ENCODE measurements at regions not wholly inside any gene's neighbourhood (a gene's known extent, or its start where the extent isn't known, plus 50 kb on each side); places are given as distances from the start of the nearest gene placed in this dataset.

GRCh38 chr18:29838556-29838955 lies 1204.0 kb downstream of the DSC3 start:
- H3K27me3 ChIP-seq (ENCODE audit: control insufficient read depth, insufficient read depth, low read length) = no peaks in the 10 kb centered on the region
- DNase-seq (ENCODE audit: low read depth in 2 of 2) = no peak
- H3K9me3 ChIP-seq (ENCODE audit: control insufficient read depth, insufficient read depth, low read depth, low read length) = no peaks in the 10 kb centered on the region
- H3K4me2 ChIP-seq (ENCODE audit: extremely low read depth, insufficient read depth, low read length) = no peak overlapping the region
- H3K79me2 ChIP-seq (ENCODE audit: control insufficient read depth, insufficient read depth, low read length) = no peaks in the 10 kb centered on the region
- no peaks in the 10 kb centered on the region for H4K20me1 ChIP-seq (ENCODE audit: control insufficient read depth, extremely low read depth, insufficient read depth, low read length)
- no peak overlapping the region for H2AFZ ChIP-seq (ENCODE audit: low read length)
- no peak overlapping the region for H3K27ac ChIP-seq (ENCODE audit: insufficient read depth, low read length)
- H3K36me3 ChIP-seq (ENCODE audit: control insufficient read depth, insufficient read depth, low read length) = no peaks in the 10 kb centered on the region
- TF ChIP-seq EZH2 (IDR thresholded peaks at IDR 0.05; ENCODE audit: low read length, missing control alignments) (no peak), CTCF (conservative IDR thresholded peaks at IDR 0.05 in 1 of 2, IDR thresholded peaks at IDR 0.05 in 1 of 2; ENCODE audit: low read depth in 1 of 2, low read length in 2 of 2) (no peak)
- H3K4me1 ChIP-seq (ENCODE audit: control insufficient read depth, extremely low read depth, insufficient read depth, low read length) = no peaks in the 10 kb centered on the region
- no peak overlapping the region for H3K9ac ChIP-seq (ENCODE audit: insufficient read depth, low read length)
- no peak overlapping the region for H3K4me3 ChIP-seq (replicated peaks in 1 of 4; ENCODE audit: control extremely low read depth in 1 of 4, insufficient read depth in 1 of 4, low read depth in 3 of 4, low read length in 4 of 4)

GRCh38 chr18:29823671-29824070 lies 1218.9 kb downstream of the DSC3 start:
- Histone ChIP-seq H3K27me3 (ENCODE audit: control insufficient read depth, insufficient read depth, low read length) (no peaks in the 10 kb centered on the region), H3K4me1 (ENCODE audit: control insufficient read depth, extremely low read depth, insufficient read depth, low read length) (no peaks in the 10 kb centered on the region), H3K4me2 (ENCODE audit: extremely low read depth, insufficient read depth, low read length) (no peak overlapping the region), H3K9ac (ENCODE audit: insufficient read depth, low read length) (no peak overlapping the region), H2AFZ (ENCODE audit: low read length) (no peak overlapping the region), H3K36me3 (ENCODE audit: control insufficient read depth, insufficient read depth, low read length) (no peaks in the 10 kb centered on the region), H3K27ac (ENCODE audit: insufficient read depth, low read length) (no peak overlapping the region), H4K20me1 (ENCODE audit: control insufficient read depth, extremely low read depth, insufficient read depth, low read length) (no peaks in the 10 kb centered on the region), H3K4me3 (replicated peaks in 1 of 4; ENCODE audit: control extremely low read depth in 1 of 4, insufficient read depth in 1 of 4, low read depth in 3 of 4, low read length in 4 of 4) (no peak overlapping the region), H3K79me2 (ENCODE audit: control insufficient read depth, insufficient read depth, low read length) (no peaks in the 10 kb centered on the region), H3K9me3 (ENCODE audit: control insufficient read depth, insufficient read depth, low read depth, low read length) (no peaks in the 10 kb centered on the region)
- TF ChIP-seq CTCF (conservative IDR thresholded peaks at IDR 0.05 in 1 of 2, IDR thresholded peaks at IDR 0.05 in 1 of 2; ENCODE audit: low read depth in 1 of 2, low read length in 2 of 2) = no peak
- no peak for TF ChIP-seq EZH2 (IDR thresholded peaks at IDR 0.05; ENCODE audit: low read length, missing control alignments)
- no peak for DNase-seq (ENCODE audit: low read depth in 2 of 2)

GRCh38 chr18:29821544-29821943 lies 1221.0 kb downstream of the DSC3 start:
- Histone ChIP-seq H3K4me1 (ENCODE audit: control insufficient read depth, extremely low read depth, insufficient read depth, low read length) (no peaks in the 10 kb centered on the region), H2AFZ (ENCODE audit: low read length) (no peak overlapping the region), H3K79me2 (ENCODE audit: control insufficient read depth, insufficient read depth, low read length) (no peaks in the 10 kb centered on the region), H3K4me2 (ENCODE audit: extremely low read depth, insufficient read depth, low read length) (no peak overlapping the region), H3K36me3 (ENCODE audit: control insufficient read depth, insufficient read depth, low read length) (no peaks in the 10 kb centered on the region), H3K27ac (ENCODE audit: insufficient read depth, low read length) (no peak overlapping the region), H3K27me3 (ENCODE audit: control insufficient read depth, insufficient read depth, low read length) (no peaks in the 10 kb centered on the region), H3K4me3 (replicated peaks in 1 of 4; ENCODE audit: control extremely low read depth in 1 of 4, insufficient read depth in 1 of 4, low read depth in 3 of 4, low read length in 4 of 4) (no peak overlapping the region), H3K9me3 (ENCODE audit: control insufficient read depth, insufficient read depth, low read depth, low read length) (no peaks in the 10 kb centered on the region), H3K9ac (ENCODE audit: insufficient read depth, low read length) (no peak overlapping the region), H4K20me1 (ENCODE audit: control insufficient read depth, extremely low read depth, insufficient read depth, low read length) (no peaks in the 10 kb centered on the region)
- no peak for TF ChIP-seq EZH2 (IDR thresholded peaks at IDR 0.05; ENCODE audit: low read length, missing control alignments)
- no peak for TF ChIP-seq CTCF (conservative IDR thresholded peaks at IDR 0.05 in 1 of 2, IDR thresholded peaks at IDR 0.05 in 1 of 2; ENCODE audit: low read depth in 1 of 2, low read length in 2 of 2)
- no peak for DNase-seq (ENCODE audit: low read depth in 2 of 2)

Data from fibroblast of lung (primary cell).